ENCODE measurements at regions not wholly inside any gene's neighbourhood (a gene's known extent, or its start where the extent isn't known, plus 50 kb on each side); places are given as distances from the start of the nearest gene placed in this dataset.

DNA sequence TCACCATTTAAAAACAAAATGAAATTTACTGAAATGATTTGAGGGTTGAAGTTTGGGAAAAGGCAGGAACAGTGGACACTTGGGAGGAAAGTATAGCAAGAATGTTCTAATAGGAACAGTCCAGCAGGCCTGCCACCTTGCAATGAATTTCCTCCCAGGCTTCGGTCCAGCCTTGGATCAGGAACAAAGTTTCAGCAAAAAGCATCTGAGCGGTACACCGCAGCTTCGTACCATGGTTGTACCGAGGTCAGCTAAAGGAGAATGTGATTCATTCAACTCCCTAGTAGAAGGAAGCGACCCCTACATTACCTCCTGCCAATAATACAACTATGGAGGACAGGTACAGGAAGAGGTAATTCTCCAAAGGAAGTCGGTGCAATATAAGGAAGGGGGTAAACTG, 111.4 kb downstream of the ENC1 start (continued):
- TF ChIP-seq, protein P1, sequence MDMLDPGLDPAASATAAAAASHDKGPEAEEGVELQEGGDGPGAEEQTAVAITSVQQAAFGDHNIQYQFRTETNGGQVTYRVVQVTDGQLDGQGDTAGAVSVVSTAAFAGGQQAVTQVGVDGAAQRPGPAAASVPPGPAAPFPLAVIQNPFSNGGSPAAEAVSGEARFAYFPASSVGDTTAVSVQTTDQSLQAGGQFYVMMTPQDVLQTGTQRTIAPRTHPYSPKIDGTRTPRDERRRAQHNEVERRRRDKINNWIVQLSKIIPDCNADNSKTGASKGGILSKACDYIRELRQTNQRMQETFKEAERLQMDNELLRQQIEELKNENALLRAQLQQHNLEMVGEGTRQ (IDR thresholded peaks at IDR 0.05; ENCODE audit: low read length) = no peak
